H9 (cell line): ENCODE measurements at regions not wholly inside any gene's neighbourhood (a gene's known extent, or its start where the extent isn't known, plus 50 kb on each side); places are given as distances from the start of the nearest gene placed in this dataset.

Experiments used
- DNase-seq: peaks from one replicate; pipeline ENCODE4 v3.0.0-alpha.2; 2017
- H2AFZ ChIP-seq: one replicate; pipeline ENCODE4 v1.6.1; 2013; ENCODE audit warnings: mild to moderate bottlenecking, low read length, control low read depth, moderate library complexity
- H2AK5ac ChIP-seq: 2 replicates; pipeline ENCODE4 v1.6.1; 2013; ENCODE audit warnings: low read length, control low read depth, mixed read lengths; ENCODE audit not compliant: insufficient read length
- H2BK120ac ChIP-seq: one replicate; pipeline ENCODE4 v1.6.1; 2013; ENCODE audit warnings: low read depth, mild to moderate bottlenecking, low read length, control low read depth, inconsistent platforms; ENCODE audit not compliant: poor library complexity, severe bottlenecking
- H2BK12ac ChIP-seq: 2 replicates; pipeline ENCODE4 v1.6.1; 2013; ENCODE audit warnings: low read length, control low read depth, mixed read lengths, low read depth; ENCODE audit not compliant: insufficient read length
- H2BK15ac ChIP-seq: 2 replicates; pipeline ENCODE4 v1.6.1; 2013; ENCODE audit warnings: low read depth, low read length, control low read depth
- H2BK20ac ChIP-seq: one replicate; pipeline ENCODE4 v1.6.1; 2013; ENCODE audit warnings: low read depth, mild to moderate bottlenecking, low read length, control low read depth, inconsistent platforms; ENCODE audit not compliant: poor library complexity, severe bottlenecking
- H2BK5ac ChIP-seq: 2 replicates; pipeline ENCODE4 v1.6.1; 2013; ENCODE audit warnings: low read length, control low read depth, mixed read lengths; ENCODE audit not compliant: insufficient read length
- H3K14ac ChIP-seq: 2 replicates; pipeline ENCODE4 v1.6.1; 2013; ENCODE audit warnings: low read length, control low read depth; ENCODE audit not compliant: insufficient read depth
- H3K18ac ChIP-seq: 2 replicates; pipeline ENCODE4 v1.6.1; 2013; ENCODE audit warnings: low read depth, mild to moderate bottlenecking, mixed read lengths, low read length, control low read depth; ENCODE audit not compliant: insufficient read length
- H3K23ac ChIP-seq: 2 replicates; pipeline ENCODE4 v1.6.1; 2013; ENCODE audit warnings: low read length, control low read depth, mixed read lengths, low read depth; ENCODE audit not compliant: insufficient read length
- H3K23me2 ChIP-seq: 2 replicates; pipeline ENCODE4 v1.6.1; 2013; ENCODE audit warnings: low read depth, mild to moderate bottlenecking, mixed read lengths, low read length, control low read depth; ENCODE audit not compliant: insufficient read length, poor library complexity, severe bottlenecking
- H3K27ac ChIP-seq: 2 replicates; pipeline ENCODE4 v1.5.1; 2013; ENCODE audit warnings: low read length, control low read depth, mixed read lengths, low read depth; ENCODE audit not compliant: insufficient read length
- H3K27me3 ChIP-seq: 2 replicates; pipeline ENCODE4 v1.6.1; 2013; ENCODE audit warnings: low read length, control low read depth, inconsistent platforms; ENCODE audit not compliant: insufficient read depth
- H3K4ac ChIP-seq: 2 replicates; pipeline ENCODE4 v1.6.1; 2013; ENCODE audit warnings: low read depth, mild to moderate bottlenecking, control low read depth, inconsistent platforms, low read length, moderate library complexity
- H3K4me1 ChIP-seq: 2 replicates; pipeline ENCODE4 v1.6.1; 2013; ENCODE audit warnings: low read length, control low read depth, inconsistent platforms; ENCODE audit not compliant: insufficient read depth
- H3K4me2 ChIP-seq: 2 replicates; pipeline ENCODE4 v1.6.1; 2013; ENCODE audit warnings: low read length, control low read depth, mixed read lengths; ENCODE audit not compliant: insufficient read length, insufficient read depth
- H3K56ac ChIP-seq: 2 replicates; pipeline ENCODE4 v1.6.1; 2013; ENCODE audit warnings: low read depth, mild to moderate bottlenecking, mixed read lengths, low read length, control low read depth; ENCODE audit not compliant: insufficient read length
- H3K79me1 ChIP-seq: 2 replicates; pipeline ENCODE4 v1.6.1; 2013; ENCODE audit warnings: low read depth, mild to moderate bottlenecking, moderate library complexity, low read length, control low read depth, inconsistent platforms; ENCODE audit not compliant: insufficient read depth, poor library complexity, severe bottlenecking
- H3K79me2 ChIP-seq: 2 replicates; pipeline ENCODE4 v1.6.1; 2013; ENCODE audit warnings: low read length, control low read depth, inconsistent platforms; ENCODE audit not compliant: insufficient read depth
- H3K9ac ChIP-seq: 2 replicates; pipeline ENCODE4 v1.6.1; 2013; ENCODE audit warnings: low read length, control low read depth, mixed read lengths; ENCODE audit not compliant: insufficient read length; ENCODE audit errors: extremely low read depth
- H3K9me3 ChIP-seq: one replicate; pipeline ENCODE4 v1.6.1; 2013; ENCODE audit warnings: low read depth, low read length, inconsistent platforms; ENCODE audit not compliant: control insufficient read depth
- H3T11ph ChIP-seq: one replicate; pipeline ENCODE4 v1.6.1; 2013; ENCODE audit warnings: mild to moderate bottlenecking, low read length, control low read depth, inconsistent platforms
- H4K20me1 ChIP-seq: one replicate; pipeline ENCODE4 v1.6.1; 2013; ENCODE audit not compliant: control insufficient read depth, insufficient read length, insufficient read depth
- H4K5ac ChIP-seq: 2 replicates; pipeline ENCODE4 v1.6.1; 2013; ENCODE audit warnings: low read depth, mild to moderate bottlenecking, mixed read lengths, low read length, control low read depth; ENCODE audit not compliant: insufficient read length
- H4K8ac ChIP-seq: replicated peaks from 2 replicates; pipeline ENCODE4 v1.6.1; 2013; ENCODE audit warnings: low read length, control low read depth, mixed read lengths, low read depth; ENCODE audit not compliant: insufficient read length
- H4K91ac ChIP-seq: 2 replicates; pipeline ENCODE4 v1.6.1; 2013; ENCODE audit warnings: low read depth, mild to moderate bottlenecking, moderate library complexity, mixed read lengths, low read length, control low read depth; ENCODE audit not compliant: insufficient read length
- H3K27ac Mint-ChIP-seq, 3 experiments: 2 replicates in 2 of 3; 3 replicates in 1 of 3; pipeline ENCODE4 v1.8.0; 2020 to 2021; ENCODE audit warnings: mixed read lengths in 3 of 3, mild to moderate bottlenecking in 1 of 3, moderate library complexity in 1 of 3
- H3K27me3 Mint-ChIP-seq: 2 replicates; pipeline ENCODE4 v1.8.0; 2021; ENCODE audit warnings: low read depth, mild to moderate bottlenecking, moderate library complexity, mixed read lengths
- H3K36me3 Mint-ChIP-seq, 3 experiments: 2 replicates in 2 of 3; 3 replicates in 1 of 3; pipeline ENCODE4 v1.8.0; 2020 to 2021; ENCODE audit warnings: low read depth in 3 of 3, mixed read lengths in 3 of 3; ENCODE audit not compliant: insufficient read depth in 1 of 3
- H3K4me1 Mint-ChIP-seq, 2 experiments: 2 replicates each; pipeline ENCODE4 v1.8.0; 2020; ENCODE audit warnings: mixed read lengths in 2 of 2
- H3K4me3 Mint-ChIP-seq, 2 experiments: 2 replicates in 1 of 2; 3 replicates in 1 of 2; pipeline ENCODE4 v1.8.0; 2020 to 2021; ENCODE audit warnings: mild to moderate bottlenecking in 2 of 2, mixed read lengths in 2 of 2, moderate library complexity in 1 of 2
- H3K9me3 Mint-ChIP-seq, 2 experiments: 2 replicates in 1 of 2; 3 replicates in 1 of 2; pipeline ENCODE4 v1.8.0; 2020; ENCODE audit warnings: mild to moderate bottlenecking in 2 of 2, mixed read lengths in 2 of 2, moderate library complexity in 1 of 2
- CTCF ChIP-seq: fragments of 200-600 bp; sonication (generic); conservative IDR thresholded peaks from 3 replicates; pipeline ENCODE4 v1.8.0; 2021; ENCODE audit warnings: antibody characterized with exemption, mild to moderate bottlenecking
- WGBS: extraction: QIAGEN DNeasy Blood & Tissue Kit; methylation state at CpG from one replicate; pipeline ENCODE4 v1.1.7; 2013; ENCODE audit warnings: missing lambda C conversion rate, low lambda C conversion rate, mixed read lengths; ENCODE audit not compliant: insufficient read length; ENCODE audit errors: extremely low coverage; 5-methylcytosine and 5-hydroxymethylcytosine counted together

- Histone ChIP-seq H3K79me2 (no peaks in the 10 kb centered on the region), H4K8ac (no peak overlapping the region), H2BK120ac (no peak overlapping the region), H2BK5ac (no peak overlapping the region), H3K23me2 (no peaks in the 10 kb centered on the region), H3K79me1 (no peaks in the 10 kb centered on the region), H3K14ac (no peak overlapping the region; the same call in 1 of the 2 replicates), H2BK20ac (no peak overlapping the region), H2AK5ac (no peak overlapping the region), H3K9me3 (peaks cover 6% of the 10 kb centered on the region), H3K27me3 (no peaks in the 10 kb centered on the region), H2BK12ac (no peak overlapping the region), H3K4me1 (no peaks in the 10 kb centered on the region), H3K4me2 (no peak overlapping the region), H4K20me1 (no peaks in the 10 kb centered on the region), H4K91ac (no peak overlapping the region), H4K5ac (no peak overlapping the region), H3K4ac (no peak overlapping the region), H3T11ph (no peak overlapping the region), H2BK15ac (no peak overlapping the region), H3K27ac (no peak overlapping the region), H3K23ac (no peak overlapping the region), H2AFZ (no peak overlapping the region), H3K56ac (no peak overlapping the region), H3K9ac (no peak overlapping the region), H3K18ac (peak overlapping the region; percentile 11)
- no CpG with 5 or more reads among the region's 26 CpGs for WGBS
- no peak for TF ChIP-seq CTCF
- peaks cover 2% of the 10 kb centered on the region for H3K27me3 Mint-ChIP-seq
- no peak for DNase-seq
- H3K9me3 Mint-ChIP-seq: peaks cover 21 to 27% of the 10 kb centered on the region in 2 experiments
- H3K4me1 Mint-ChIP-seq: peaks cover 8% of the 10 kb centered on the region in 2 experiments; a peak in 3 of 4 replicates
- no peak overlapping the region for H3K4me3 Mint-ChIP-seq
- peak overlapping the region in 1 of 3 experiments; percentile 15; a peak in 3 of 7 replicates for H3K27ac Mint-ChIP-seq
- H3K36me3 Mint-ChIP-seq: peaks cover 2 to 15% (median 12%) of the 10 kb centered on the region in 3 experiments; a peak in 6 of 7 replicates
Observed at GRCh38 chrX:1093586-1094421, 118.6 kb downstream of the CRLF2 start.
